Body of pancreas (tissue), 4 donors: ENCODE measurements at regions not wholly inside any gene's neighbourhood (a gene's known extent, or its start where the extent isn't known, plus 50 kb on each side); places are given as distances from the start of the nearest gene placed in this dataset. TPM values are rescaled to one million over a fixed set of nuclear protein-coding genes. Genes with fewer than 3 reads are reported as not detected.

Experiments used
- ATAC-seq: fragments of 150-250 bp; one replicate; pipeline ENCODE4 v1.9.1; 2016
- DNase-seq, 4 donors: peaks; one replicate each; pipeline ENCODE4 v3.0.0-alpha.2; 2019
- H3K27ac ChIP-seq, 4 donors: fragments of 200-600 bp; sonication (generic); 1 replicate in 3 of 4; 2 replicates in 1 of 4; pipeline versions ENCODE4 v1.5.1 to v1.6.1; 2016 to 2019; ENCODE audit warnings: mild to moderate bottlenecking in 1 of 4, mixed read lengths in 1 of 4, moderate library complexity in 1 of 4
- H3K27me3 ChIP-seq, 2 donors: fragments of 200-600 bp; sonication (generic); one replicate each; pipeline ENCODE4 v1.6.0; 2016; ENCODE audit warnings: mild to moderate bottlenecking in 1 of 2
- H3K36me3 ChIP-seq, 2 donors: fragments of 200-600 bp; sonication (generic); replicated peaks in 1 of 2; 2 replicates each; pipeline ENCODE4 v1.5.1; 2016; ENCODE audit warnings: low read depth in 2 of 2; ENCODE audit not compliant: insufficient read depth in 1 of 2
- H3K4me1 ChIP-seq: fragments of 200-600 bp; sonication (generic); one replicate; pipeline ENCODE4 v1.6.0; 2016
- H3K4me3 ChIP-seq, 2 donors: fragments of 200-600 bp; sonication (generic); 1 replicate in 1 of 2; 2 replicates in 1 of 2; pipeline ENCODE4 v1.5.1; 2016 to 2019
- H3K9me3 ChIP-seq, 3 donors: fragments of 200-600 bp; sonication (generic); 1 replicate in 2 of 3; 2 replicates in 1 of 3; pipeline ENCODE4 v1.5.1; 2016
- POLR2A ChIP-seq, 3 donors: fragments of 450-650 bp; IDR thresholded peaks; one replicate each; pipeline ENCODE4 v1.6.1; 2016; ENCODE audit warnings: antibody characterized with exemption in 3 of 3, mild to moderate bottlenecking in 2 of 3
- WGBS, 2 donors: methylation state at CpG; one replicate each; pipeline ENCODE4 v1.1.5; 2017; 5-methylcytosine and 5-hydroxymethylcytosine counted together
- intact Hi-C: fragments of 100-400 bp; cut with DNase I; formaldehyde crosslinking; loops from one replicate; pipeline ENCODE4 v1.15.1; 2023
- small RNA-seq: library from RNA; depleted of rRNA; stranded (forward); fragments of <200 nt; gene quantifications from one replicate; pipeline ENCODE3, GENCODE V24; 2016
- TF ChIP-seq, protein P1 (sequence below), 7 experiments: fragments of 450-650 bp in 4 of 7; fragments of 200-600 bp in 3 of 7; sonication (generic) in 3 of 7; IDR thresholded peaks; one replicate each; pipeline ENCODE4 v1.5.1; 2016 to 2019; ENCODE audit warnings: antibody characterized with exemption in 7 of 7

DNA sequence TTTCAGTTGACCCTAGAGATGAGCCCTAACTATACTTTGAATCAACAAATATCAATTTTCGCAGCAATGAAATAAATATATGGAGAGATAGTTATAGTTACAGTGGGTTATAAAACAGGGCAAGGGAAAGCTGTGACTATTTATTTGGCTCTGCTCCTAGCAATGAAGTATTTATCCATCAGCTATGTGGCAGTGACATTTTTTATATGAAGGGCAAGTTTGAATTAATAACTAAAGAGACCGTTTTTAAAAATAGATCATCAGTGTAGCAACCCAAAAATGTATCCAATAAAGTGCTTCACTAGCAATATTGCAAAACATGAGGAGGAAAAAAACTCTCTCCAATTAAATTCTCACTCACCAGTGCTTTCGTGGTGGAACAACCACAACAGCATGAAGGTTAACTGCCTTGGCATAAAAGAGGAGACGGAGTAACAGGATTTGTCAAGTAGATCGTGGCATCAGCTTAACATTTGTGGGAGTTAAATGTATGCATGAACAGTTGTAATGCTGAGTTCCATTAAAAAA, 58.1 kb upstream of the NUDT4 start:
- DNase-seq (no peak), ATAC-seq (no peak)
- no peaks in the 10 kb centered on the region for H3K9me3 ChIP-seq
- no peaks in the 10 kb centered on the region for H3K27me3 ChIP-seq
- TF ChIP-seq, protein P1, sequence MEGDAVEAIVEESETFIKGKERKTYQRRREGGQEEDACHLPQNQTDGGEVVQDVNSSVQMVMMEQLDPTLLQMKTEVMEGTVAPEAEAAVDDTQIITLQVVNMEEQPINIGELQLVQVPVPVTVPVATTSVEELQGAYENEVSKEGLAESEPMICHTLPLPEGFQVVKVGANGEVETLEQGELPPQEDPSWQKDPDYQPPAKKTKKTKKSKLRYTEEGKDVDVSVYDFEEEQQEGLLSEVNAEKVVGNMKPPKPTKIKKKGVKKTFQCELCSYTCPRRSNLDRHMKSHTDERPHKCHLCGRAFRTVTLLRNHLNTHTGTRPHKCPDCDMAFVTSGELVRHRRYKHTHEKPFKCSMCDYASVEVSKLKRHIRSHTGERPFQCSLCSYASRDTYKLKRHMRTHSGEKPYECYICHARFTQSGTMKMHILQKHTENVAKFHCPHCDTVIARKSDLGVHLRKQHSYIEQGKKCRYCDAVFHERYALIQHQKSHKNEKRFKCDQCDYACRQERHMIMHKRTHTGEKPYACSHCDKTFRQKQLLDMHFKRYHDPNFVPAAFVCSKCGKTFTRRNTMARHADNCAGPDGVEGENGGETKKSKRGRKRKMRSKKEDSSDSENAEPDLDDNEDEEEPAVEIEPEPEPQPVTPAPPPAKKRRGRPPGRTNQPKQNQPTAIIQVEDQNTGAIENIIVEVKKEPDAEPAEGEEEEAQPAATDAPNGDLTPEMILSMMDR (IDR thresholded peaks at IDR 0.05) = no peak
- intact Hi-C loops = no loop called here
- no peak overlapping the region for H3K27ac ChIP-seq
- H3K4me1 ChIP-seq = peaks cover 3% of the 10 kb centered on the region
- WGBS, 2 donors = 60% methylated on average over 5 of the region's 5 CpGs
- H3K36me3 ChIP-seq = no peaks in the 10 kb centered on the region
- no peak overlapping the region for H3K4me3 ChIP-seq

DNA sequence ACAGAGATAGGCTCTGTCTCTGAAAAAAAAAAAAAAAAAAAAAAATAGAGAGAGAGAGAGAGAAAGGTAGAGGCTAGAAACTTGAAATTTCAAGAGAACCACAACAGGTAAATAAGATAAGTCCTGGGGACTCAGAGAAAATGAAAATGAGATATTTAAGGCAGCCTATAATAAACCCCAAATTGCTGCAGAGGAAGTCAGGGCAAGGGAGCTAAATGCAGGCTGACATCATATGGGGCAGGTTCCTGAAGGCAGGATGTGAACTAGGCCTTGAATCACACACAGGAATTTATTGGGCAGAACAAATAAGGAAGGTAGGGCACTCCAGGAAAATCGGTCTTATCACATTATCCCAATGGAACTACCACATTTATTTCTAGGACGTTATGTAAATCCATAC, 54.9 kb upstream of the NUDT4 start:
- H3K9me3 ChIP-seq = no peaks in the 10 kb centered on the region
- intact Hi-C loops = no loop called here
- ATAC-seq = no peak
- no peaks in the 10 kb centered on the region for H3K4me1 ChIP-seq
- no peaks in the 10 kb centered on the region for H3K27me3 ChIP-seq
- DNase-seq = no peak
- H3K4me3 ChIP-seq = no peak overlapping the region
- H3K36me3 ChIP-seq = no peaks in the 10 kb centered on the region
- 50 to 58% methylated on average over 2 of the region's 2 CpGs for WGBS, 2 donors
- no peak for TF ChIP-seq POLR2A (IDR thresholded peaks at IDR 0.05)
- TF ChIP-seq, protein P1 (IDR thresholded peaks at IDR 0.05) = no peak
- H3K27ac ChIP-seq = no peak overlapping the region

DNA sequence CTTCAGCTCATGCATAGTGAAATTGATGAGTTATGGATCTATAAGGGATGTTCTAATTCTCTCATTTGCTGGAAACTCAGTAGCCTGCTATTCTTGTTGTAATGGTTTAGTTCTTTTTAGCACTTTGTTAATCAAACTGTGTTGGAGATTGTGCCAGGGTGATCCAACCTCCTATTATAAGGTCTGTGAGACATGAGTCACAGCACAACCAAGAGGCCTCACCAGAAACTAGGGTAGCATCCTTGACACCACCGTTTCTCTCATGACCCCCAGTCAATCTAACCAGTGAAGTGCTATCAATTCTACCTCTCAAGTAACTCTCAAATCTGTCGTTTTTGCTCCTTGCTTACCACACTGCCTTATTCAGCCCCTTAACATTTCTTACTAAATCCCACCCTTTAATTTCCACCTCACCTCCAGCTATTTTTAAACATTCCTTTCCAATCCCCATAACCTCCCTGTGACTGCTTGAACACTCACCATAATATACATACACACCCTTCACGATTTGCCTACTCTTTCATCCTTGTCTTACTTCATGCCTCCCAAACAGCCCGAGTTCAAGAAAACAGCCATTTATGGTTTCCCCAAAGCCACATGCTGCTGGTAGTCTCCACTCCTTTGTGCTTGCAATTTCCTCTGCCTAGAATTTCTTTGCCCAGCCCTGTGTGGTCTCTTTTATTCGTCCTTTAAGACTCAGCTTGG, 53.9 kb upstream of the NUDT4 start:
- intact Hi-C loops = no loop called here
- ATAC-seq (no peak), DNase-seq (no peak)
- TF ChIP-seq, protein P1 (IDR thresholded peaks at IDR 0.05) = no peak
- TF ChIP-seq POLR2A (IDR thresholded peaks at IDR 0.05) = no peak
- no peak overlapping the region for H3K4me3 ChIP-seq
- WGBS, 2 donors = 58 to 60% methylated on average over 5 of the region's 5 CpGs
- no peaks in the 10 kb centered on the region for H3K9me3 ChIP-seq
- no peaks in the 10 kb centered on the region for H3K36me3 ChIP-seq
- no peaks in the 10 kb centered on the region for H3K27me3 ChIP-seq
- H3K27ac ChIP-seq = no peak overlapping the region
- H3K4me1 ChIP-seq = no peaks in the 10 kb centered on the region

DNA sequence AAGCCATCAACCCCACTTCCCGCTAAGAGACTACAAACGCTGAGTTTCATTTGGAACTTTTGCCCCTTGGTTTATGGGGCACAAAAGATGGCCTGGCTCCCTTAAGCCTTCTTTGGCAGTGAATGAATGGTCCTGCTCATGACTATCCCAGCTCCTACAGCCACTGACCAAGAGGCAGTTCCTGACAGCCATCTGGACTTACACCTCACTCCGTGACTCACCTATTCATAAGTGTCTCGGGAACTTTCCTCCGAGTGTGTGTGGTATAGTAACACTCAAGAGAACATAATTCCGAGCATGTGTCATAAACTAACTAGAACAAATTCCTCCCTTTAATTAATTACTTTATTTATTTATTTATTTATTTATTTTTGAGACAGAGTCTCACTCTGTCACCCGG, 51.9 kb upstream of the NUDT4 start:
- no peak overlapping the region for H3K27ac ChIP-seq
- no peaks in the 10 kb centered on the region for H3K4me1 ChIP-seq
- no peaks in the 10 kb centered on the region for H3K9me3 ChIP-seq
- H3K36me3 ChIP-seq = no peaks in the 10 kb centered on the region
- no peak for DNase-seq
- WGBS, 2 donors = 91% methylated on average over 7 of the region's 7 CpGs
- H3K27me3 ChIP-seq = no peaks in the 10 kb centered on the region
- no peak overlapping the region for H3K4me3 ChIP-seq
- intact Hi-C loops = no loop called here
- ATAC-seq = no peak
- TF ChIP-seq, protein P1 (IDR thresholded peaks at IDR 0.05) = no peak
- no peak for TF ChIP-seq POLR2A (IDR thresholded peaks at IDR 0.05)

Small RNA genes lying in the stretch of these regions (small RNA-seq; reads per million reads assigned to genes)
- not detected for gene RF00019
- not detected for gene RF00284
- gene RPL41P5 = not detected
